HG02885 (cell line): ENCODE measurements at regions not wholly inside any gene's neighbourhood (a gene's known extent, or its start where the extent isn't known, plus 50 kb on each side); places are given as distances from the start of the nearest gene placed in this dataset.

Source experiments
- ATAC-seq: cut with Tn5 transposase; IDR thresholded peaks from one replicate; pipeline ENCODE4 v1.9.1; 2021; ENCODE audit warnings: mild to moderate bottlenecking; ENCODE audit not compliant: unreplicated experiment, poor library complexity

- no peak for ATAC-seq
Observed at GRCh38 chr11:116117331-116118137, 613.3 kb upstream of the CADM1 start.

- no peak for ATAC-seq
Observed at GRCh38 chr11:116115801-116116200, 611.6 kb upstream of the CADM1 start.

- no peak for ATAC-seq
Observed at GRCh38 chr11:116114198-116114651, 610.0 kb upstream of the CADM1 start.

- no peak for ATAC-seq
Observed at GRCh38 chr11:116112087-116112935, 608.1 kb upstream of the CADM1 start.

- ATAC-seq: no peak
Observed at GRCh38 chr11:116111546-116111945, 607.3 kb upstream of the CADM1 start.

- ATAC-seq: no peak
Observed at GRCh38 chr11:116110802-116111201, 606.6 kb upstream of the CADM1 start.

GRCh38 chr11:116110356-116110755 lies 606.1 kb upstream of the CADM1 start:
- no peak for ATAC-seq

GRCh38 chr11:116109228-116109627 lies 605.0 kb upstream of the CADM1 start:
- ATAC-seq: no peak

GRCh38 chr11:116108161-116108560 lies 603.9 kb upstream of the CADM1 start:
- no peak for ATAC-seq

GRCh38 chr11:116107229-116107628 lies 603.0 kb upstream of the CADM1 start:
- no peak for ATAC-seq

- ATAC-seq: no peak
Observed at GRCh38 chr11:116104498-116105174, 600.4 kb upstream of the CADM1 start.

- ATAC-seq: no peak
Observed at GRCh38 chr11:116101902-116102301, 597.7 kb upstream of the CADM1 start.

- ATAC-seq: no peak
Observed at GRCh38 chr11:116100016-116100415, 595.8 kb upstream of the CADM1 start.

GRCh38 chr11:116099541-116099940 lies 595.3 kb upstream of the CADM1 start:
- ATAC-seq: no peak

GRCh38 chr11:116096272-116096995 lies 592.2 kb upstream of the CADM1 start:
- no peak for ATAC-seq

- no peak for ATAC-seq
Observed at GRCh38 chr11:116093481-116094270, 589.5 kb upstream of the CADM1 start.

- no peak for ATAC-seq
Observed at GRCh38 chr11:116093065-116093464, 588.9 kb upstream of the CADM1 start.

- no peak for ATAC-seq
Observed at GRCh38 chr11:116086426-116086825, 582.2 kb upstream of the CADM1 start.

- no peak for ATAC-seq
Observed at GRCh38 chr11:116085031-116085635, 580.9 kb upstream of the CADM1 start.
